ENCODE measurements at regions not wholly inside any gene's neighbourhood (a gene's known extent, or its start where the extent isn't known, plus 50 kb on each side); places are given as distances from the start of the nearest gene placed in this dataset.

DNA sequence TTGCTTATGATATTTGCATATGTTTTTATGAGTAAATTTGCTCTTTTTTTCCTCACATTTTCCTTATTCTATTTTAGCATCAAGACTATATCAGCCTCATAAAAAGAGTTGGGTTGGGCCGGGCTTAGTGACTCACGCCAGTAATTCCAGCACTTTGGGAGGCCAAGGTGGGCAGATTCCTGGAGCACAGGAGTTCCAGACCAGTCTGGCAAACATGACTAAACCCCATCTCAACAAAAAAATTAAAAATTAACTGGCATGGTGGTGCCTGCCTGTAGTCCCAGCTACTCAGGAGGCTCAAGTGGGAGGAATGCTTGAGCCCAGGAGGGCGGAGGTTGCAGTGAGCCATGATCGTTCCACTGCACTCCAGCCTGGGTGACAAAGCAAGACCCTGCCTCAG is 148.8 kb upstream of the ANO5 start:
- ChIA-PET CTCF (no interaction called here), POLR2A (no interaction called here)
- Histone ChIP-seq H3K4me3 (ENCODE audit: low read depth, low read length) (no peak overlapping the region), H3K27ac (ENCODE audit: extremely low read depth, low read depth, low read length) (no peak overlapping the region), H3K36me3 (ENCODE audit: control insufficient read depth in 2 of 2, insufficient read depth in 1 of 2, low read length in 2 of 2) (no peaks in the 10 kb centered on the region), H3K9me3 (ENCODE audit: control insufficient read depth, insufficient read depth, low read depth, low read length) (no peaks in the 10 kb centered on the region), H3K4me1 (ENCODE audit: control insufficient read depth, insufficient read depth, low read length) (no peaks in the 10 kb centered on the region)
- TF ChIP-seq SCRT2 (tag by site-specific recombination; IDR thresholded peaks at IDR 0.05) (no peak), HOXC10 (CRISPR knock-in tag; IDR thresholded peaks at IDR 0.05) (no peak), HOXD13 (CRISPR knock-in tag; IDR thresholded peaks at IDR 0.05; ENCODE audit: borderline replicate concordance) (no peak), ZNF48 (tag by site-specific recombination; IDR thresholded peaks at IDR 0.05) (no peak), ZNF660 (tag by site-specific recombination; IDR thresholded peaks at IDR 0.05) (no peak), YY1 (tag by site-specific recombination; IDR thresholded peaks at IDR 0.05) (no peak), FEZF1 (tag by site-specific recombination; IDR thresholded peaks at IDR 0.05) (no peak), ZNF560 (tag by site-specific recombination; IDR thresholded peaks at IDR 0.05; ENCODE audit: borderline replicate concordance) (no peak), MZF1 (tag by site-specific recombination; IDR thresholded peaks at IDR 0.05; ENCODE audit: borderline replicate concordance) (no peak), ZNF433 (tag by site-specific recombination; IDR thresholded peaks at IDR 0.05; ENCODE audit: low read depth) (no peak), ZNF248 (tag by site-specific recombination; IDR thresholded peaks at IDR 0.05) (no peak), ZNF223 (tag by site-specific recombination; IDR thresholded peaks at IDR 0.05) (no peak), ZNF324 (tag by site-specific recombination; IDR thresholded peaks at IDR 0.05) (no peak)

DNA sequence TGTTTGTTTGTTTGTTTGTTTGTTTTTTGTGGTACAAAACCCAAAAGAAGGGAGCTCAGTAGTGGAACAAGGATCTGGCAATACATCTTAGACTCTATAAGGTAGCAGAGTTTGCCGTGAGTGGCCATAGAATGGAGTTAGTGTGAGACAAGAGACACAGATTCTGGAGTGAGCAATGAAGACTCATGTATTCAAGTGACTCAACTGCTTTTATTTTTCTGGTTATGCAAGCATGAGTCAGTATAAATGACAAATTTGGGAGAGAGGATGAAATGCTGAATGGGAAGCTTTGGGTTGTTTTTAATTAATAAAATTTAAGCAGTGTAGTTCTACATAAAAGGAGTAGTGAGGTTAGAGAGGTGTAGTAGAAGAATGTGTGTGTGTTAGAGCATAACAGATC is 143.6 kb upstream of the ANO5 start:
- no peaks in the 10 kb centered on the region for H3K36me3 ChIP-seq (ENCODE audit: control insufficient read depth in 2 of 2, insufficient read depth in 1 of 2, low read length in 2 of 2)
- H3K27ac ChIP-seq (ENCODE audit: extremely low read depth, low read depth, low read length) = no peak overlapping the region
- ChIA-PET POLR2A (interaction anchor here (0.7 kb wide), 1 partner anchor 614 kb away, joined by 4 read pairs; no protein-coding TSS in a partner anchor), CTCF (no interaction called here)
- no peak overlapping the region for H3K4me3 ChIP-seq (ENCODE audit: low read depth, low read length)
- H3K9me3 ChIP-seq (ENCODE audit: control insufficient read depth, insufficient read depth, low read depth, low read length) = no peaks in the 10 kb centered on the region
- H3K4me1 ChIP-seq (ENCODE audit: control insufficient read depth, insufficient read depth, low read length) = no peaks in the 10 kb centered on the region
- TF ChIP-seq, protein P1, sequence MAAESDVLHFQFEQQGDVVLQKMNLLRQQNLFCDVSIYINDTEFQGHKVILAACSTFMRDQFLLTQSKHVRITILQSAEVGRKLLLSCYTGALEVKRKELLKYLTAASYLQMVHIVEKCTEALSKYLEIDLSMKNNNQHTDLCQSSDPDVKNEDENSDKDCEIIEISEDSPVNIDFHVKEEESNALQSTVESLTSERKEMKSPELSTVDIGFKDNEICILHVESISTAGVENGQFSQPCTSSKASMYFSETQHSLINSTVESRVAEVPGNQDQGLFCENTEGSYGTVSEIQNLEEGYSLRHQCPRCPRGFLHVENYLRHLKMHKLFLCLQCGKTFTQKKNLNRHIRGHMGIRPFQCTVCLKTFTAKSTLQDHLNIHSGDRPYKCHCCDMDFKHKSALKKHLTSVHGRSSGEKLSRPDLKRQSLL (tag by site-specific recombination; IDR thresholded peaks at IDR 0.05) = no peak
- TF ChIP-seq KLF8 (tag by site-specific recombination; IDR thresholded peaks at IDR 0.05) (no peak), ZNF664 (tag by site-specific recombination; IDR thresholded peaks at IDR 0.05) (no peak), ZSCAN30 (tag by site-specific recombination; IDR thresholded peaks at IDR 0.05) (no peak), ZNF514 (tag by site-specific recombination; IDR thresholded peaks at IDR 0.05) (no peak), ZNF155 (tag by site-specific recombination; IDR thresholded peaks at IDR 0.05) (no peak), SALL2 (tag by site-specific recombination; IDR thresholded peaks at IDR 0.05; ENCODE audit: borderline replicate concordance) (no peak), ZNF248 (tag by site-specific recombination; IDR thresholded peaks at IDR 0.05) (no peak), ZNF624 (tag by site-specific recombination; IDR thresholded peaks at IDR 0.05) (no peak), ZNF16 (tag by site-specific recombination; IDR thresholded peaks at IDR 0.05; ENCODE audit: low read depth) (no peak), REPIN1 (tag by site-specific recombination; IDR thresholded peaks at IDR 0.05; ENCODE audit: low read depth) (no peak), ZBTB21 (tag by site-specific recombination; IDR thresholded peaks at IDR 0.05) (no peak)
- TF ChIP-seq, protein P2, sequence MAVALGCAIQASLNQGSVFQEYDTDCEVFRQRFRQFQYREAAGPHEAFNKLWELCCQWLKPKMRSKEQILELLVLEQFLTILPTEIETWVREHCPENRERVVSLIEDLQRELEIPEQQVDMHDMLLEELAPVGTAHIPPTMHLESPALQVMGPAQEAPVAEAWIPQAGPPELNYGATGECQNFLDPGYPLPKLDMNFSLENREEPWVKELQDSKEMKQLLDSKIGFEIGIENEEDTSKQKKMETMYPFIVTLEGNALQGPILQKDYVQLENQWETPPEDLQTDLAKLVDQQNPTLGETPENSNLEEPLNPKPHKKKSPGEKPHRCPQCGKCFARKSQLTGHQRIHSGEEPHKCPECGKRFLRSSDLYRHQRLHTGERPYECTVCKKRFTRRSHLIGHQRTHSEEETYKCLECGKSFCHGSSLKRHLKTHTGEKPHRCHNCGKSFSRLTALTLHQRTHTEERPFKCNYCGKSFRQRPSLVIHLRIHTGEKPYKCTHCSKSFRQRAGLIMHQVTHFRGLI (tag by site-specific recombination; IDR thresholded peaks at IDR 0.05) = no peak
- TF ChIP-seq, protein P3, sequence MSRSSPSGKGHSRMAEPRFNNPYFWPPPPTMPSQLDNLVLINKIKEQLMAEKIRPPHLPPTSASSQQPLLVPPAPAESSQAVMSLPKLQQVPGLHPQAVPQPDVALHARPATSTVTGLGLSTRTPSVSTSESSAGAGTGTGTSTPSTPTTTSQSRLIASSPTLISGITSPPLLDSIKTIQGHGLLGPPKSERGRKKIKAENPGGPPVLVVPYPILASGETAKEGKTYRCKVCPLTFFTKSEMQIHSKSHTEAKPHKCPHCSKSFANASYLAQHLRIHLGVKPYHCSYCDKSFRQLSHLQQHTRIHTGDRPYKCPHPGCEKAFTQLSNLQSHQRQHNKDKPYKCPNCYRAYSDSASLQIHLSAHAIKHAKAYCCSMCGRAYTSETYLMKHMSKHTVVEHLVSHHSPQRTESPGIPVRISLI (tag by site-specific recombination; IDR thresholded peaks at IDR 0.05) = no peak
- TF ChIP-seq, protein P4, sequence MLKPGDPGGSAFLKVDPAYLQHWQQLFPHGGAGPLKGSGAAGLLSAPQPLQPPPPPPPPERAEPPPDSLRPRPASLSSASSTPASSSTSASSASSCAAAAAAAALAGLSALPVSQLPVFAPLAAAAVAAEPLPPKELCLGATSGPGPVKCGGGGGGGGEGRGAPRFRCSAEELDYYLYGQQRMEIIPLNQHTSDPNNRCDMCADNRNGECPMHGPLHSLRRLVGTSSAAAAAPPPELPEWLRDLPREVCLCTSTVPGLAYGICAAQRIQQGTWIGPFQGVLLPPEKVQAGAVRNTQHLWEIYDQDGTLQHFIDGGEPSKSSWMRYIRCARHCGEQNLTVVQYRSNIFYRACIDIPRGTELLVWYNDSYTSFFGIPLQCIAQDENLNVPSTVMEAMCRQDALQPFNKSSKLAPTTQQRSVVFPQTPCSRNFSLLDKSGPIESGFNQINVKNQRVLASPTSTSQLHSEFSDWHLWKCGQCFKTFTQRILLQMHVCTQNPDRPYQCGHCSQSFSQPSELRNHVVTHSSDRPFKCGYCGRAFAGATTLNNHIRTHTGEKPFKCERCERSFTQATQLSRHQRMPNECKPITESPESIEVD (tag by site-specific recombination; IDR thresholded peaks at IDR 0.05) = no peak
- TF ChIP-seq, protein P5, sequence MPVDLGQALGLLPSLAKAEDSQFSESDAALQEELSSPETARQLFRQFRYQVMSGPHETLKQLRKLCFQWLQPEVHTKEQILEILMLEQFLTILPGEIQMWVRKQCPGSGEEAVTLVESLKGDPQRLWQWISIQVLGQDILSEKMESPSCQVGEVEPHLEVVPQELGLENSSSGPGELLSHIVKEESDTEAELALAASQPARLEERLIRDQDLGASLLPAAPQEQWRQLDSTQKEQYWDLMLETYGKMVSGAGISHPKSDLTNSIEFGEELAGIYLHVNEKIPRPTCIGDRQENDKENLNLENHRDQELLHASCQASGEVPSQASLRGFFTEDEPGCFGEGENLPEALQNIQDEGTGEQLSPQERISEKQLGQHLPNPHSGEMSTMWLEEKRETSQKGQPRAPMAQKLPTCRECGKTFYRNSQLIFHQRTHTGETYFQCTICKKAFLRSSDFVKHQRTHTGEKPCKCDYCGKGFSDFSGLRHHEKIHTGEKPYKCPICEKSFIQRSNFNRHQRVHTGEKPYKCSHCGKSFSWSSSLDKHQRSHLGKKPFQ (tag by site-specific recombination; IDR thresholded peaks at IDR 0.05) = no peak
- TF ChIP-seq, protein P6, sequence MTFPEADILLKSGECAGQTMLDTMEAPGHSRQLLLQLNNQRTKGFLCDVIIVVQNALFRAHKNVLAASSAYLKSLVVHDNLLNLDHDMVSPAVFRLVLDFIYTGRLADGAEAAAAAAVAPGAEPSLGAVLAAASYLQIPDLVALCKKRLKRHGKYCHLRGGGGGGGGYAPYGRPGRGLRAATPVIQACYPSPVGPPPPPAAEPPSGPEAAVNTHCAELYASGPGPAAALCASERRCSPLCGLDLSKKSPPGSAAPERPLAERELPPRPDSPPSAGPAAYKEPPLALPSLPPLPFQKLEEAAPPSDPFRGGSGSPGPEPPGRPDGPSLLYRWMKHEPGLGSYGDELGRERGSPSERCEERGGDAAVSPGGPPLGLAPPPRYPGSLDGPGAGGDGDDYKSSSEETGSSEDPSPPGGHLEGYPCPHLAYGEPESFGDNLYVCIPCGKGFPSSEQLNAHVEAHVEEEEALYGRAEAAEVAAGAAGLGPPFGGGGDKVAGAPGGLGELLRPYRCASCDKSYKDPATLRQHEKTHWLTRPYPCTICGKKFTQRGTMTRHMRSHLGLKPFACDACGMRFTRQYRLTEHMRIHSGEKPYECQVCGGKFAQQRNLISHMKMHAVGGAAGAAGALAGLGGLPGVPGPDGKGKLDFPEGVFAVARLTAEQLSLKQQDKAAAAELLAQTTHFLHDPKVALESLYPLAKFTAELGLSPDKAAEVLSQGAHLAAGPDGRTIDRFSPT (tag by site-specific recombination; IDR thresholded peaks at IDR 0.05) = no peak

Measured in HEK293 (cell line).